GM12878 (cell line): ENCODE measurements at regions not wholly inside any gene's neighbourhood (a gene's known extent, or its start where the extent isn't known, plus 50 kb on each side); places are given as distances from the start of the nearest gene placed in this dataset.

ENCODE experiments used
- ATAC-seq: fragments of 200-7000 bp; cut with Tn5 transposase; 3 replicates; pipeline ENCODE4 v1.9.1; 2020; ENCODE audit warnings: mild to moderate bottlenecking, moderate library complexity
- BruUV-seq: library from RNA; stranded (reverse); fragments of 400-500 nt; replicated peaks from 2 replicates; lab custom pipeline; 2021; lab: Mats Ljungman, UMichigan
- CTCF ChIA-PET: fragments of 300-600 bp; sonication (Branson Sonifier 250); formaldehyde crosslinking; extraction: SDS; loops from one replicate; lab custom pipeline; 2021; ENCODE audit warnings: inconsistent platforms; lab: Yijun Ruan, JAX
- POLR2A ChIA-PET: fragments of 350-600 bp; formaldehyde crosslinking; extraction: SDS; loops from one replicate; lab custom pipeline; 2021; ENCODE audit warnings: inconsistent platforms; lab: Charles Lee
- RAD21 ChIA-PET: fragments of 300-600 bp; sonication (Branson Sonifier 250); formaldehyde crosslinking; loops from one replicate; lab custom pipeline; 2023; ENCODE audit warnings: antibody characterized with exemption; ENCODE audit not compliant: unreplicated experiment; lab: Charles Lee
- SMC1A ChIA-PET: fragments of 300-600 bp; sonication (Branson Sonifier 250); formaldehyde crosslinking; loops from one replicate; lab custom pipeline; 2023; ENCODE audit not compliant: unreplicated experiment, uncharacterized antibody; lab: Charles Lee
- DNase-seq: peaks from one replicate; pipeline ENCODE4 v3.0.0-alpha.2; 2011; ENCODE audit warnings: low read depth, low spot score
- FAIRE-seq: peaks from 3 replicates; lab custom pipeline; 2011; peaks lifted over from hg19 to GRCh38; lab: Jason Lieb, UNC
- H2AFZ ChIP-seq: 2 replicates; pipeline ENCODE4 v1.6.0; 2011; ENCODE audit warnings: low read depth, low read length, control low read depth; ENCODE audit not compliant: control insufficient read depth
- H3K27ac ChIP-seq: 2 replicates; pipeline ENCODE4 v1.5.1; 2011; ENCODE audit warnings: control low read depth; ENCODE audit not compliant: control insufficient read depth, insufficient read depth
- H3K27me3 ChIP-seq, 2 experiments: replicated peaks in 1 of 2; 2 replicates each; pipeline versions ENCODE4 v1.6.0 to v1.6.1; 2011; ENCODE audit warnings: low read length in 1 of 2; ENCODE audit not compliant: control insufficient read depth in 2 of 2, insufficient read depth in 2 of 2
- H3K36me3 ChIP-seq, 2 experiments: 2 replicates each; pipeline ENCODE4 v1.5.1; 2011; ENCODE audit warnings: low read length in 1 of 2; ENCODE audit not compliant: control insufficient read depth in 2 of 2, insufficient read depth in 2 of 2
- H3K4me1 ChIP-seq: 2 replicates; pipeline ENCODE4 v1.6.1; 2011; ENCODE audit warnings: mild to moderate bottlenecking, low read length, moderate library complexity, mixed read lengths; ENCODE audit not compliant: control insufficient read depth, insufficient read depth
- H3K4me2 ChIP-seq: 2 replicates; pipeline ENCODE4 v1.6.0; 2011; ENCODE audit warnings: control low read depth; ENCODE audit not compliant: control insufficient read depth, insufficient read depth
- H3K4me3 ChIP-seq: fragments of 200-600 bp; sonication (generic); 2 replicates; pipeline ENCODE4 v1.5.1; 2016
- H3K79me2 ChIP-seq: 2 replicates; pipeline ENCODE4 v1.6.0; 2011; ENCODE audit warnings: low read length; ENCODE audit not compliant: control insufficient read depth, insufficient read depth
- H3K9ac ChIP-seq: 2 replicates; pipeline ENCODE4 v1.8.0; 2011; ENCODE audit warnings: low read length, control low read depth, mixed read lengths; ENCODE audit not compliant: control insufficient read depth, insufficient read depth
- H3K9me3 ChIP-seq: replicated peaks from 3 replicates; pipeline ENCODE4 v1.5.1; 2011; ENCODE audit warnings: mild to moderate bottlenecking, low read length; ENCODE audit not compliant: control insufficient read depth, insufficient read depth
- H4K20me1 ChIP-seq: 2 replicates; pipeline ENCODE4 v1.6.0; 2011; ENCODE audit not compliant: control insufficient read depth, insufficient read depth
- CBX5 ChIP-seq: sonication (generic); IDR thresholded peaks from 2 replicates; pipeline ENCODE4 v1.6.1; 2016; ENCODE audit warnings: low read depth, moderate library complexity, mild to moderate bottlenecking, inconsistent platforms
- EP300 ChIP-seq, 2 experiments: fragments of 150-350 bp in 1 of 2; IDR thresholded peaks; 2 replicates each; pipeline ENCODE4 v1.6.1; 2011 to 2012; ENCODE audit warnings: low read depth in 2 of 2, low read length in 2 of 2, borderline replicate concordance in 1 of 2, improper control_type of control experiment in 1 of 2, inconsistent platforms in 1 of 2; ENCODE audit not compliant: control insufficient read depth in 1 of 2
- IKZF2 ChIP-seq, 2 experiments: fragments of 450-650 bp; IDR thresholded peaks; 2 replicates each; pipeline ENCODE4 v1.6.1; 2017; ENCODE audit warnings: mild to moderate bottlenecking in 2 of 2, moderate library complexity in 2 of 2
- KAT2A ChIP-seq: conservative IDR thresholded peaks from 2 replicates; pipeline ENCODE4 v1.6.1; 2011; ENCODE audit warnings: low read depth, low read length; ENCODE audit not compliant: control insufficient read depth
- LARP7 ChIP-seq: fragments of 450-650 bp; IDR thresholded peaks from 2 replicates; pipeline ENCODE4 v1.6.1; 2017; ENCODE audit warnings: mild to moderate bottlenecking
- MLLT1 ChIP-seq: fragments of 450-650 bp; IDR thresholded peaks from 2 replicates; pipeline ENCODE4 v1.6.1; 2016; ENCODE audit warnings: mild to moderate bottlenecking
- MTA3 ChIP-seq: IDR thresholded peaks from 2 replicates; pipeline ENCODE4 v1.6.1; 2012; ENCODE audit warnings: low read length, inconsistent platforms, borderline replicate concordance
- MYB ChIP-seq: fragments of 150-350 bp; IDR thresholded peaks from 2 replicates; pipeline ENCODE4 v1.6.1; 2014; ENCODE audit warnings: mild to moderate bottlenecking, low read depth, low read length, borderline replicate concordance
- NR2F1 ChIP-seq: fragments of 450-650 bp; conservative IDR thresholded peaks from 2 replicates; pipeline ENCODE4 v1.6.1; 2017; ENCODE audit warnings: mild to moderate bottlenecking
- SKIL ChIP-seq: fragments of 450-650 bp; IDR thresholded peaks from 2 replicates; pipeline ENCODE4 v1.6.1; 2017; ENCODE audit warnings: mild to moderate bottlenecking, low read depth, inconsistent platforms; ENCODE audit not compliant: poor library complexity, severe bottlenecking
- SRF ChIP-seq, 2 experiments: IDR thresholded peaks; 2 replicates each; pipeline ENCODE4 v1.6.1; 2011; ENCODE audit warnings: low read depth in 2 of 2, low read length in 2 of 2, mild to moderate bottlenecking in 1 of 2, moderate library complexity in 1 of 2
- WGBS: methylation state at CpG from one replicate; pipeline ENCODE4 v1.1.6; 2016; ENCODE audit warnings: low lambda C conversion rate; ENCODE audit not compliant: insufficient replicate concordance, insufficient coverage; ENCODE audit errors: missing lambda C conversion rate; 5-methylcytosine and 5-hydroxymethylcytosine counted together
- in situ Hi-C: fragments of 300-500 bp; cut with MboI; formaldehyde crosslinking; loops from 9 replicates; pipeline ENCODE4 v1.14.3; 2018; ENCODE audit warnings: mixed read lengths
- intact Hi-C: fragments of 100-400 bp; cut with micrococcal nuclease; formaldehyde crosslinking; loops from one replicate; pipeline ENCODE4 v1.14.2; 2022; ENCODE audit not compliant: unreplicated experiment
- TF ChIP-seq, protein P1 (sequence below): fragments of 450-650 bp; IDR thresholded peaks from 2 replicates; pipeline ENCODE4 v1.6.1; 2017; ENCODE audit warnings: mild to moderate bottlenecking, moderate library complexity
- TF ChIP-seq, protein P2 (sequence below): IDR thresholded peaks from 2 replicates; pipeline ENCODE4 v1.6.1; 2011; ENCODE audit warnings: borderline replicate concordance, low read depth, mild to moderate bottlenecking, moderate library complexity, mixed read lengths, low read length; ENCODE audit not compliant: insufficient read depth; ENCODE audit errors: extremely low read length
- TF ChIP-seq, protein P3 (sequence below): IDR thresholded peaks from 2 replicates; pipeline ENCODE4 v1.6.1; 2011; ENCODE audit warnings: borderline replicate concordance, low read depth, mild to moderate bottlenecking, moderate library complexity, low read length; ENCODE audit not compliant: insufficient read depth, poor library complexity, severe bottlenecking

GRCh38 chr3:127360647-127361046, 72.8 kb upstream of the PRR20G start:
- no peak overlapping the region for H3K27ac ChIP-seq
- H3K27me3 ChIP-seq = peaks cover 0 to 3% of the 10 kb centered on the region in 2 experiments; a peak in 2 of 4 replicates
- ChIA-PET CTCF (no interaction called here), SMC1A (no interaction called here), RAD21 (no interaction called here), POLR2A (no interaction called here)
- H3K36me3 ChIP-seq = no peaks in the 10 kb centered on the region
- intact Hi-C loops = no loop called here
- no peak for FAIRE-seq
- no peaks in the 10 kb centered on the region for H3K79me2 ChIP-seq
- peaks cover 7% of the 10 kb centered on the region; the same call in 2 of the 3 replicates for H3K9me3 ChIP-seq
- no peaks in the 10 kb centered on the region for H4K20me1 ChIP-seq
- in situ Hi-C loops = no loop called here
- DNase-seq = no peak
- ATAC-seq = no peak
- 19% methylated on average over 7 of the region's 7 CpGs for WGBS
- H3K4me2 ChIP-seq = no peak overlapping the region
- H2AFZ ChIP-seq = no peak overlapping the region
- no TSS peak for BruUV-seq
- H3K4me1 ChIP-seq = no peaks in the 10 kb centered on the region
- no peak overlapping the region for H3K9ac ChIP-seq
- no peak overlapping the region for H3K4me3 ChIP-seq
- TF ChIP-seq EP300 (IDR thresholded peaks at IDR 0.05; ENCODE audit: borderline replicate concordance in 1 of 2, control insufficient read depth in 1 of 2, low read depth in 2 of 2, low read length in 2 of 2) (no peak), CBX5 (no peak), MYB (no peak), LARP7 (no peak), SRF (IDR thresholded peaks at IDR 0.05; ENCODE audit: low read depth in 2 of 2, low read length in 2 of 2) (no peak), IKZF2 (IDR thresholded peaks at IDR 0.05) (no peak), MLLT1 (no peak), SKIL (no peak), MTA3 (no peak), NR2F1 (no peak), KAT2A (no peak)
- TF ChIP-seq, protein P1, sequence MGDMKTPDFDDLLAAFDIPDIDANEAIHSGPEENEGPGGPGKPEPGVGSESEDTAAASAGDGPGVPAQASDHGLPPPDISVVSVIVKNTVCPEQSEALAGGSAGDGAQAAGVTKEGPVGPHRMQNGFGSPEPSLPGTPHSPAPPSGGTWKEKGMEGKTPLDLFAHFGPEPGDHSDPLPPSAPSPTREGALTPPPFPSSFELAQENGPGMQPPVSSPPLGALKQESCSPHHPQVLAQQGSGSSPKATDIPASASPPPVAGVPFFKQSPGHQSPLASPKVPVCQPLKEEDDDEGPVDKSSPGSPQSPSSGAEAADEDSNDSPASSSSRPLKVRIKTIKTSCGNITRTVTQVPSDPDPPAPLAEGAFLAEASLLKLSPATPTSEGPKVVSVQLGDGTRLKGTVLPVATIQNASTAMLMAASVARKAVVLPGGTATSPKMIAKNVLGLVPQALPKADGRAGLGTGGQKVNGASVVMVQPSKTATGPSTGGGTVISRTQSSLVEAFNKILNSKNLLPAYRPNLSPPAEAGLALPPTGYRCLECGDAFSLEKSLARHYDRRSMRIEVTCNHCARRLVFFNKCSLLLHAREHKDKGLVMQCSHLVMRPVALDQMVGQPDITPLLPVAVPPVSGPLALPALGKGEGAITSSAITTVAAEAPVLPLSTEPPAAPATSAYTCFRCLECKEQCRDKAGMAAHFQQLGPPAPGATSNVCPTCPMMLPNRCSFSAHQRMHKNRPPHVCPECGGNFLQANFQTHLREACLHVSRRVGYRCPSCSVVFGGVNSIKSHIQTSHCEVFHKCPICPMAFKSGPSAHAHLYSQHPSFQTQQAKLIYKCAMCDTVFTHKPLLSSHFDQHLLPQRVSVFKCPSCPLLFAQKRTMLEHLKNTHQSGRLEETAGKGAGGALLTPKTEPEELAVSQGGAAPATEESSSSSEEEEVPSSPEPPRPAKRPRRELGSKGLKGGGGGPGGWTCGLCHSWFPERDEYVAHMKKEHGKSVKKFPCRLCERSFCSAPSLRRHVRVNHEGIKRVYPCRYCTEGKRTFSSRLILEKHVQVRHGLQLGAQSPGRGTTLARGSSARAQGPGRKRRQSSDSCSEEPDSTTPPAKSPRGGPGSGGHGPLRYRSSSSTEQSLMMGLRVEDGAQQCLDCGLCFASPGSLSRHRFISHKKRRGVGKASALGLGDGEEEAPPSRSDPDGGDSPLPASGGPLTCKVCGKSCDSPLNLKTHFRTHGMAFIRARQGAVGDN = no peak
- TF ChIP-seq, protein P2, sequence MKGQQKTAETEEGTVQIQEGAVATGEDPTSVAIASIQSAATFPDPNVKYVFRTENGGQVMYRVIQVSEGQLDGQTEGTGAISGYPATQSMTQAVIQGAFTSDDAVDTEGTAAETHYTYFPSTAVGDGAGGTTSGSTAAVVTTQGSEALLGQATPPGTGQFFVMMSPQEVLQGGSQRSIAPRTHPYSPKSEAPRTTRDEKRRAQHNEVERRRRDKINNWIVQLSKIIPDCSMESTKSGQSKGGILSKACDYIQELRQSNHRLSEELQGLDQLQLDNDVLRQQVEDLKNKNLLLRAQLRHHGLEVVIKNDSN = no peak
- TF ChIP-seq, protein P3, sequence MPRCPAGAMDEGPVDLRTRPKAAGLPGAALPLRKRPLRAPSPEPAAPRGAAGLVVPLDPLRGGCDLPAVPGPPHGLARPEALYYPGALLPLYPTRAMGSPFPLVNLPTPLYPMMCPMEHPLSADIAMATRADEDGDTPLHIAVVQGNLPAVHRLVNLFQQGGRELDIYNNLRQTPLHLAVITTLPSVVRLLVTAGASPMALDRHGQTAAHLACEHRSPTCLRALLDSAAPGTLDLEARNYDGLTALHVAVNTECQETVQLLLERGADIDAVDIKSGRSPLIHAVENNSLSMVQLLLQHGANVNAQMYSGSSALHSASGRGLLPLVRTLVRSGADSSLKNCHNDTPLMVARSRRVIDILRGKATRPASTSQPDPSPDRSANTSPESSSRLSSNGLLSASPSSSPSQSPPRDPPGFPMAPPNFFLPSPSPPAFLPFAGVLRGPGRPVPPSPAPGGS = no peak
